ENCODE measurements at regions not wholly inside any gene's neighbourhood (a gene's known extent, or its start where the extent isn't known, plus 50 kb on each side); places are given as distances from the start of the nearest gene placed in this dataset.
"Not testable (repeated sequence)": the region's sequence is repeated elsewhere in the genome, so short reads cannot be mapped to it uniquely, and the experiment has no call there.

- DNase-seq (ENCODE audit: low spot score): no peak
Observed at GRCh38 chrX:122910697-122911096, 273.4 kb upstream of the GRIA3 start.

GRCh38 chrX:122913134-122913533 is 270.9 kb upstream of the GRIA3 start:
- DNase-seq (ENCODE audit: low spot score): no peak

DNA sequence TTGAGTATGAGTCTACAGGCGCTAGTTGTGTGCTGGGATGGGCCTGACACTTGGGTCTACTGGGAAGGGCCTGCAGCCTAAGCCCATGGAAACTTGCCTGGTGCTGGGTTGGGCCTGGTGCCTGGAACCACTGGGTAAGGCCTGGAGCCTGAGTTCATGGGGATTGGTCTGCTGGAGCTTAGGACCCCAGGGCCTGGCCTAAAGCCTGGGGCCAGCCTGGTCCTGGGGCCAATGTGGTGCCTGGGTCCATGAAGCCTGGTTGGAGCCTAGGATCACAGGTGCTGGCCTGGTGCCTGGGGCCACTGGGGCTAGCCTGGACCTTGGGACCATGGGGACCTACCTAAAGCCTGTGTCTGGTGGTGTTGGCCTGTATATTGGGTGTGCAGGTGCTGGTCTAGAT is 270.3 kb upstream of the GRIA3 start:
- no peak for DNase-seq (ENCODE audit: low spot score)

GRCh38 chrX:122914256-122914655 is 269.8 kb upstream of the GRIA3 start:
- no peak for DNase-seq (ENCODE audit: low spot score)

DNA sequence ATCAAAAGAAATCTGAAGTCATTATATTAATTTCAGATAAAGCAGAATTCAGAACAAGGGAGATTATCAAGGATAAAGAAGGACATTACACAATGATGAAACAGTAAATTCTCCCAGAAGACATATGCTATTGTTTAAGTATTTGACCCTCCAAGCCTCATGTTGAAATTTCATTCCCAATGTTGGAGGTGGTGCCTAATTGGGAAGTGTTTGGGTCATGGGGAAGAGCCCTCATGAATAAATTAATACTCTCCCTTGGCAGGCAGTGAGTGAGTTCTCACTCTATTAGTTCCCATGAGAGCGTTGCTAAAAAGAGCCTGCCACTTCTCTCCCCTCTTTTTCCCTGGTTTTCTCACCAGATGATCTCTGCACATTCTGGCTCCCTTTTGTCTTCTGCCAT is 249.9 kb upstream of the GRIA3 start:
- no peak for DNase-seq (ENCODE audit: low spot score)

GRCh38 chrX:122940199-122940598 is 243.9 kb upstream of the GRIA3 start:
- no peak for DNase-seq (ENCODE audit: low spot score)

- DNase-seq (ENCODE audit: low spot score): no peak
Observed at GRCh38 chrX:122941806-122942205, 242.3 kb upstream of the GRIA3 start.

GRCh38 chrX:122943918-122944317 is 240.2 kb upstream of the GRIA3 start:
- no peak for DNase-seq (ENCODE audit: low spot score)

DNA sequence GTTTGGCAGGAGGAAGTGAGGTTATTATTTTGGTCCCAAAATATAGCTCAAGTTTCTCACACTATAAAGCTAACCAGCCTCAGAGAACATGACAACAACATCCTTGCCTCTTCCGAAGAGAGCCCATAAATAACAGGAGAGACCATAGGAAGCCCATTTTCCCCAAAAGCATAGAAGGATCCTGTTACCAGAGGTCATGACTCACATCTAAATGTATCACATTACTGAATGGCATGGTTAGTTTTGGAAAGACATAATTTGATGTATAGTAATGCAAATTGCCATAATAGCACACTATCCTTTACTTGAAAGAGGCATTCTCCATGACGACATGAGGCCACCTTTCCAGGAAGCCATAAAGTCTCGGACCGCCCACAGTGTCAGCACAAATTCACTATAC is 238.8 kb upstream of the GRIA3 start:
- no peak for DNase-seq (ENCODE audit: low spot score)

DNA sequence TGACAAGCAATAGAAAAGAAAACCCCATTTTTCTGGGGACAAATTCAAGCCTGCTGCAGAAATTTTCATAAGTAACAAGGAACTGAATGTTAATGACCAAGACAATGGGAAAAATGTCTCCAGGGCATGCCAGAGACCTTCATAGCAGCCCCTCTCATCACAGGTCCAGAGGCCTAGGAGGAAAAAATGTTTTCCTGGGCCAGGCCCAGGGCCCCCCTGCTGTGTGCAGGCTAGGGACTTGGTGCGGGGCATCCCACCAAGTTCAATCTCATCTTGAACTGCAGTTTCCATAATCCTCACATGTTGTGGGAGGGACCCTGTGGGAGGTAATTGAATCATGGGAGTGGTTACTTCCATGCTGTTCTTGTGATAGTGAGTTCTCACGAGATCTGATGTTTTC is 211.5 kb upstream of the GRIA3 start:
- DNase-seq (ENCODE audit: low spot score): no peak

- no peak for DNase-seq (ENCODE audit: low spot score)
Observed at GRCh38 chrX:122982521-122982920, 201.6 kb upstream of the GRIA3 start.

DNA sequence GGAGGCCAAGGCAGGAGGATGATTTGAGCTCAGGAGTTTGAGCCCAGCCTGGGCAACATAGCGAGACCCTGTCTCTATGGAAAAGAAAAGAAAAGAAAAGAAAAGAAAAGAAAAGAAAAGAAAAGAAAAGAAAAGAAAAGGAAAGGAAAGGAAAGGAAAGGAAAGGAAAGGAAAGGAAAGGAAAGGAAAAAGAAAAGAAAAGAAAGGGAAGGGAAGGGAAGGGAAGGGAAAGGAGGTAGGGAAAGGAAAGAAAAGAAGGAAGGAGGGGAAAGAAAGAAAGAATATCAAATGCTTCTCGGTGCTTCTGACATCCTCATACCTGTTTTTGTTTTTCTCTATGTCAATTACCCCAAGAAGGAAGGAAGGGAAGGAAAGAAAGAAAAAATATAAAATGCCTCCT is 181.2 kb upstream of the GRIA3 start:
- not testable (repeated sequence) for DNase-seq (ENCODE audit: low spot score)

DNA sequence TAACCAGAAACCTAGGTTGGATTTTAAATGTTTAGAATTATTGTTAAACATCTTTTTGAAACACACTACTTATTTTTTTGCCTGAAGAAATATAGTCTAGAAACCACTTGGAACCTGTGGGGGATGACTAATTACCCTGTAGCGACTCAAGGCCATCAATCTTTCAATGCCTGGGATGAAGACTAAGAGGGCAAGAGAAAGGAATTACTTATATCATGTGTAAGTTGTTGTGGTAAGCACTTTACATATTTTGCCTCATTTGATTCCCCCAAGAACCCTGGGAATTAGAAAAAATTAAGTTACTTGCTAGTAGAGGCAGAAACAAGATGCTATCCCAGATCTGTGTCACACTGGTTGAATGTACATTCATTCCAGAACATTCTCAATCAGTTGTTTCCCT is 170.9 kb upstream of the GRIA3 start:
- DNase-seq (ENCODE audit: low spot score): no peak

DNA sequence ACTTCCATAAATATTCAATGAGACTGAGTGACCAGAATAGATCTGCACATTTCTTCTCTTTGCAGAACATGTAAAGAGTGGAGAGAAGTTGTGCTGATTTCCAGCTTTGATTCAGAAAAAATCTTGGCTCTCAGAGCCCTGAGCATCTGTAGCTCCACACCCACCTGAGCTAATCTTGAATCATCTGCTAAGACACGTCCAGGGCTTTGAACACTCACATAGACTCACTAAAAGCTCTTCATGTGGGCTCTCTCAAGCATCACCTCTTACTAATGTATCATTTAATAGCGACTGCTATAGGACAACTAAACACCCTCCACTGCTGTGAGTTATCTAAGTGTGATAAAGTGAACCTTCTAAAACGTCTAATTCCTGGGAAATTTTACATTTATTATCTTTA is 147.7 kb upstream of the GRIA3 start:
- DNase-seq (ENCODE audit: low spot score): no peak

- DNase-seq (ENCODE audit: low spot score): no peak
Observed at GRCh38 chrX:123049071-123049625, 134.9 kb upstream of the GRIA3 start.

DNA sequence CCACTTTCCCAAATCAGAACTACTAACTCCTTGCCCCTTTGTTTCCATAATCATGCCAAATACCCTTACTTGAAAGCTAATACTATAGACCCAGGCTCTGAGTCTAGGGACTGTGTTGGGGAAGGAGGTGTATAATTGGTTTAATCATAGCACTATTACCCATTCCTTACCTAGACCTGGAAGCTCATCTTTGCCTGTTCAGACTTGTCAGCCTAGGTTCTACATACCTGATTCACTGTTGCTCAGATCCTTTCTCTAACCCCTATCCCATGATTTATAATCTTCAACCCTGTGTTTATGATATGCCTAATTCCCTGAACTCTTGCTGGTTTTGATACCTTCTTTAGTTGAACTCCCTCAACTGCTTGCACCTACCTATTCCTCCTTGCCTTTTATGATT is 123.1 kb upstream of the GRIA3 start:
- DNase-seq (ENCODE audit: low spot score): no peak

- no peak for DNase-seq (ENCODE audit: low spot score)
Observed at GRCh38 chrX:123064053-123064452, 120.0 kb upstream of the GRIA3 start.

- no peak for DNase-seq (ENCODE audit: low spot score)
Observed at GRCh38 chrX:123072686-123073385, 111.2 kb upstream of the GRIA3 start.

- no peak for DNase-seq (ENCODE audit: low spot score)
Observed at GRCh38 chrX:123075947-123076561, 108.0 kb upstream of the GRIA3 start.

DNA sequence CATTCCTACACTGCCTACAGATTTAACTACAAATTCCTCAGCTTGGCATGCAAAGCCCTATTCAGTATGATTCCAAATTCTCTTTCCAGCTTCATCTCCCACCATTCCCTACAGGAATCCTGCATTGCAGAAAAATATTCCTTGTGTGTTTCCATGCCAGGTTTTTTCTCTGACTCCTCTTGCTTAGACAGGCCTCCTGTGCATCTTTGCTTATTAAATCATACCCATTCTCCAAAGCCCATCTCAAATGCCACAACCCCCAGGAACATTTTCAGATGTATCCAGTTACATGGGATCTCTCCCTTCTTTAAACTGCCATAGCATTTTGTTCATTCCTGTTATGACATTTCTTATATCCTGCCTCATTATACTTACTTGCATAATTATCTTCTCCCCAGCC is 106.4 kb upstream of the GRIA3 start:
- DNase-seq (ENCODE audit: low spot score): no peak

DNA sequence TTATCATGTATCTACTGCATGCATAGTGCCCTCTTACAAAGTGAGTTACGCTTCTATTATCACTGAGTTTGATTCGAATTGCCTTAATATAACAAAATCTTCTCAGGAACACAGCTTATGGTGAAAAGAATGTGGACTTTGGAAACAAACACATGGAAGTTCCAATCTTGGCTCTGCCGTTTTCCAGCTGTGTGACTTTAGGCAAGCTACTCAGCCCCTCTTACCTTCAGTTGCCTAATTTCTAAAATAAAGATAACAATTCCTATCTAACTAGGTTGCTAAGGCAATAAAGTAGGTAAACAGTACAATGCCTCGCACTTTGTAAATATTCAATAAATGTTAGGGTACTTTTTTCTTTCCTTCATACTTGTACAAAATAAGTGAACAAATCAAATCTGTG is 104.0 kb upstream of the GRIA3 start:
- no peak for DNase-seq (ENCODE audit: low spot score)

DNA sequence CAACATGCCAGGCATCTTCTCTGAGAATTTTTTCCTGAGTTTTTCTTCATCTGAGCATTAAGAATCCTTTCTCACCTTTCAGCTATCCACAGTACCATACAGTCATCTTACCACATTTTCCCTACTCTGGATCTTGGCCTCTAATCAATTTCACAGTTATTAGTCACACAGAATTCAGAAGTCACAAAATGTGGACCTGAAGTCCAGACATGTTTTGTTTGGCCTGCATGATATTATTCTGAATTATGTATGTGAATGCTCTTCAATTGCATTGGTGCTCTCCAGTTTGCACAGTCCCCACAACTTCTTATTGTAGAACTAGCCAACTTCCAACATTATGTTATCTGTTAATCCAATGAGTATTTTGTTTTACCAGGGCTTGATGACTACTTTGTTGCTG is 102.3 kb upstream of the GRIA3 start:
- no peak for DNase-seq (ENCODE audit: low spot score)

GRCh38 chrX:123083924-123084323 is 100.2 kb upstream of the GRIA3 start:
- no peak for DNase-seq (ENCODE audit: low spot score)

DNA sequence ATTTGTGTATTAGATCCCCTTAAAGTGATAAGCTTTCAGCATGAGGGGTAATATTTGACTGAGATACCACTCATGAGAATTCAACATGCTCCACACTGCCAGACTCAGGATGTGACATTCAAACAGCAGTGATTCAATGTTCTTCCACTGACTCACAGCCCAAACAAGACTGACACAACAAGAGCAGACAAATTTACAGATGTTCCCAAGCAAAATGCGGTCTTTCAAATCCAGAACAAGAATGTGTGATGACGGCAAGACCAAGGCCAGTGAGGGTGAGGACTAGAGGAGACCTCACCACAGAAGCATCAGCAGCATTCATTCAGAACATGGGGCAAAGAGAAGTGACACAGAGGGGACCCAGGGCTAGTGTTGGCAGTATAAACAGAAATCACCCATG is 99.3 kb upstream of the GRIA3 start:
- no peak for DNase-seq (ENCODE audit: low spot score)
